Suprapubic skin (tissue), 4 donors: ENCODE measurements at regions not wholly inside any gene's neighbourhood (a gene's known extent, or its start where the extent isn't known, plus 50 kb on each side); places are given as distances from the start of the nearest gene placed in this dataset.

ENCODE experiments used
- CTCF ChIP-seq, 2 donors: fragments of 200-600 bp in 1 of 2; fragments of 450-650 bp in 1 of 2; sonication (generic) in 1 of 2; IDR thresholded peaks; one replicate each; pipeline ENCODE4 v1.5.1; 2016 to 2019; ENCODE audit warnings: antibody characterized with exemption in 2 of 2, mild to moderate bottlenecking in 1 of 2, moderate library complexity in 1 of 2
- EP300 ChIP-seq: sonication (generic); formaldehyde crosslinking; IDR thresholded peaks from one replicate; pipeline ENCODE4 v1.6.1; 2017; ENCODE audit warnings: antibody characterized with exemption
- POLR2A ChIP-seq, 2 donors: fragments of 450-650 bp; IDR thresholded peaks; one replicate each; pipeline ENCODE4 v1.6.1; 2017; ENCODE audit warnings: antibody characterized with exemption in 2 of 2, mild to moderate bottlenecking in 2 of 2, moderate library complexity in 2 of 2
- POLR2AphosphoS5 ChIP-seq, 3 donors: sonication (generic); formaldehyde crosslinking; IDR thresholded peaks; one replicate each; pipeline ENCODE4 v1.6.1; 2017; ENCODE audit warnings: antibody characterized with exemption in 3 of 3

- no peak for TF ChIP-seq POLR2A (IDR thresholded peaks at IDR 0.05)
- no peak for TF ChIP-seq EP300
- TF ChIP-seq CTCF (IDR thresholded peaks at IDR 0.05) = no peak
- no peak for TF ChIP-seq POLR2AphosphoS5 (IDR thresholded peaks at IDR 0.05)
Observed at GRCh38 chr10:130459011-130459410, 322.8 kb downstream of the GLRX3 start.
